ENCODE measurements at regions not wholly inside any gene's neighbourhood (a gene's known extent, or its start where the extent isn't known, plus 50 kb on each side); places are given as distances from the start of the nearest gene placed in this dataset.

- no peaks in the 10 kb centered on the region for H3K4me1 ChIP-seq
- no peaks in the 10 kb centered on the region for H3K36me3 ChIP-seq
- H3K4me3 ChIP-seq: no peak overlapping the region
- H3K27ac ChIP-seq: no peak overlapping the region
- TF ChIP-seq CTCF (IDR thresholded peaks at IDR 0.05): no peak
- H3K27me3 ChIP-seq (ENCODE audit: low read depth): no peaks in the 10 kb centered on the region
- no peaks in the 10 kb centered on the region for H3K9me3 ChIP-seq
- DNase-seq (no peak), ATAC-seq (no peak)
- intact Hi-C loops (cut with DNase I): no loop called here
Measured at GRCh38 chr11:45554230-45554967, 111.0 kb downstream of the CHST1 start.

GRCh38 chr11:45553383-45553936 is 112.0 kb downstream of the CHST1 start:
- no peak for DNase-seq
- Histone ChIP-seq H3K4me1 (no peaks in the 10 kb centered on the region), H3K9me3 (no peaks in the 10 kb centered on the region), H3K27ac (no peak overlapping the region), H3K36me3 (no peaks in the 10 kb centered on the region), H3K27me3 (ENCODE audit: low read depth) (no peaks in the 10 kb centered on the region), H3K4me3 (no peak overlapping the region)
- TF ChIP-seq CTCF (IDR thresholded peaks at IDR 0.05): no peak
- no peak for ATAC-seq
- intact Hi-C loops (cut with DNase I): no loop called here

- H3K4me1 ChIP-seq: no peaks in the 10 kb centered on the region
- intact Hi-C loops (cut with DNase I): no loop called here
- H3K9me3 ChIP-seq: no peaks in the 10 kb centered on the region
- no peak overlapping the region for H3K4me3 ChIP-seq
- no peak for DNase-seq
- no peak overlapping the region for H3K27ac ChIP-seq
- TF ChIP-seq CTCF (IDR thresholded peaks at IDR 0.05): no peak
- no peak for ATAC-seq
- no peaks in the 10 kb centered on the region for H3K27me3 ChIP-seq (ENCODE audit: low read depth)
- no peaks in the 10 kb centered on the region for H3K36me3 ChIP-seq
Measured at GRCh38 chr11:45551191-45551713, 114.2 kb downstream of the CHST1 start.

- H3K9me3 ChIP-seq: no peaks in the 10 kb centered on the region
- ATAC-seq (no peak), DNase-seq (no peak)
- no peaks in the 10 kb centered on the region for H3K27me3 ChIP-seq (ENCODE audit: low read depth)
- no peak overlapping the region for H3K4me3 ChIP-seq
- H3K27ac ChIP-seq: no peak overlapping the region
- H3K36me3 ChIP-seq: no peaks in the 10 kb centered on the region
- H3K4me1 ChIP-seq: no peaks in the 10 kb centered on the region
- intact Hi-C loops (cut with DNase I): no loop called here
- no peak for TF ChIP-seq CTCF (IDR thresholded peaks at IDR 0.05)
Measured at GRCh38 chr11:45549257-45549656, 116.2 kb downstream of the CHST1 start.

GRCh38 chr11:45546366-45546765 is 119.1 kb downstream of the CHST1 start:
- no peak for ATAC-seq
- Histone ChIP-seq H3K4me1 (no peaks in the 10 kb centered on the region), H3K27me3 (ENCODE audit: low read depth) (no peaks in the 10 kb centered on the region), H3K4me3 (no peak overlapping the region), H3K27ac (no peak overlapping the region), H3K36me3 (no peaks in the 10 kb centered on the region), H3K9me3 (no peaks in the 10 kb centered on the region)
- intact Hi-C loops (cut with DNase I): no loop called here
- no peak for TF ChIP-seq CTCF (IDR thresholded peaks at IDR 0.05)
- no peak for DNase-seq
